ENCODE measurements at regions not wholly inside any gene's neighbourhood (a gene's known extent, or its start where the extent isn't known, plus 50 kb on each side); places are given as distances from the start of the nearest gene placed in this dataset.

- TF ChIP-seq CTCF (conservative IDR thresholded peaks at IDR 0.05) (no peak), EZH2 (IDR thresholded peaks at IDR 0.05; ENCODE audit: low read depth) (no peak)
Measured at GRCh38 chr9:10674586-10674985, 61.8 kb upstream of the PTPRD start.

All from PC-9 (cell line).